Mammary epithelial cell (primary cell): ENCODE measurements at regions not wholly inside any gene's neighbourhood (a gene's known extent, or its start where the extent isn't known, plus 50 kb on each side); places are given as distances from the start of the nearest gene placed in this dataset.

Source experiments
- CTCF ChIP-seq, 2 donors: IDR thresholded peaks in 1 of 2; conservative IDR thresholded peaks in 1 of 2; 2 replicates each; pipeline ENCODE4 v1.5.1; 2011 to 2012; ENCODE audit warnings: inconsistent platforms in 2 of 2, low read length in 2 of 2, mild to moderate bottlenecking in 2 of 2, control low read depth in 1 of 2, low read depth in 1 of 2; ENCODE audit not compliant: insufficient read depth in 1 of 2; ENCODE audit errors: extremely low read depth in 1 of 2
- EZH2 ChIP-seq: IDR thresholded peaks from 2 replicates; pipeline ENCODE4 v1.6.1; 2012; ENCODE audit warnings: low read length, inconsistent platforms, borderline replicate concordance

GRCh38 chr2:19667536-19667949 lies 234.2 kb downstream of the TTC32 start:
- TF ChIP-seq CTCF (conservative IDR thresholded peaks at IDR 0.05 in 1 of 2, IDR thresholded peaks at IDR 0.05 in 1 of 2; ENCODE audit: extremely low read depth in 1 of 2, insufficient read depth in 1 of 2, low read depth in 1 of 2, low read length in 2 of 2), result no peak
- TF ChIP-seq EZH2, result no peak
